Heart left ventricle (tissue), 13 donors: ENCODE measurements at regions not wholly inside any gene's neighbourhood (a gene's known extent, or its start where the extent isn't known, plus 50 kb on each side); places are given as distances from the start of the nearest gene placed in this dataset.

Experiments
- CTCF ChIP-seq, 12 donors: fragments of 200-600 bp; sonication (generic) in 4 of 12; IDR thresholded peaks; one replicate each; pipeline versions ENCODE4 v1.5.0 to v1.8.0; 2018 to 2022; ENCODE audit warnings: antibody characterized with exemption in 12 of 12, mild to moderate bottlenecking in 5 of 12
- POLR2A ChIP-seq, 2 donors: fragments of 450-650 bp; IDR thresholded peaks; one replicate each; pipeline ENCODE4 v1.6.1; 2017; ENCODE audit warnings: antibody characterized with exemption in 2 of 2, mild to moderate bottlenecking in 2 of 2, moderate library complexity in 2 of 2
- donor health status: ischemic (EF 13 %, LVEDD 7.1; RV severe dilation, severe dysfunction).
- donor health status: DM: no; HTN: yes; CAD: no.
- donor health status: DM: no; HTN: no; CAD: no.
- donor health status: ischemic (EF 25% LVEDD 6.9; RV normal size, moderate dysfunction).
- donor health status: ischemic (EF 25% LVEDD 5.7; RV mildly dilated, moderate dysfunction).
- donor health status: ischemic (EF 35%, LVEDD 5.7; RV mildly dilated, moderate dysfunction).
- donor health status: nonischemic (EF 11% LVEDD 7.7; RV severe dilation, severe dysfunction).
- donor health status: DM: yes; HTN: yes; CAD: no.
- donor health status: PGD.
- donor health status: ischemic (EF 29% LVEDD 5.4; RV normal size, mild dysfunction).
- donor health status: nonischemic (EF 23%, LVEDD 6.1; RV moderate dilation, normal function).

- TF ChIP-seq CTCF (IDR thresholded peaks at IDR 0.05): no peak
- TF ChIP-seq POLR2A (IDR thresholded peaks at IDR 0.05): no peak
Observed at GRCh38 chr9:107218829-107219485, 64.1 kb upstream of the RAD23B start.
